ENCODE measurements at regions not wholly inside any gene's neighbourhood (a gene's known extent, or its start where the extent isn't known, plus 50 kb on each side); places are given as distances from the start of the nearest gene placed in this dataset.

DNA sequence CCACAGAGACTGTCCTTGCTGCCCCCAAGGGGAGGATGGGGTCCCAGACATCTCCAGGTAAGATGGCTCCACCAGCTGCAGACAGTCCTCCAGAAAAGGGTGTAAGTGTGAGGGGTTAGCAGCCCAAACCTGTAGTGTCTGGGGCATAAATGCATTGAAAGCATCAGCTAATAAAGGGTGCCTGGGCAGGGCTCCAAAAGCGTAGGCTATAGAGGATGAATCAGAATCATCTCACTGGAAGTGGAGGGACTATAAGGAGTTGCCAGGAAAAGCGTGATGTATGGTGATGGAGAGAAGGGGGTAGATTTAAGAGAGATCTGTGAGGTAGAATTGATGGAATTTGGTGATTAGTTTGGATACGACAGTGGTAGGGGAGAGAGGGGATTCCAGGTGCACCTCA, 79.9 kb upstream of the ONECUT1 start:
- Mint-ChIP-seq H3K9me3 (0 out of 5 replicates have a peak, but pooled peaks cover 2 to 6% of the 10 kb centered on the region in 2 experiments), H3K36me3 (ENCODE audit: insufficient read depth in 1 of 3, low read depth in 3 of 3) (peaks cover 0 to 2% (median 0%) of the 10 kb centered on the region in 3 experiments; a peak in 2 of 7 replicates), H3K27me3 (ENCODE audit: low read depth) (peaks cover 8% of the 10 kb centered on the region), H3K4me1 (peaks cover 6 to 8% of the 10 kb centered on the region in 2 experiments), H3K4me3 (no peak overlapping the region), H3K27ac (no peak overlapping the region)
- H3K18ac ChIP-seq (ENCODE audit: insufficient read length, low read depth, low read length), result no peak overlapping the region
- H3K9ac ChIP-seq (ENCODE audit: extremely low read depth, insufficient read length, low read length), result no peak overlapping the region
- no peak overlapping the region for H2BK15ac ChIP-seq (ENCODE audit: low read depth, low read length)
- H3K56ac ChIP-seq (ENCODE audit: insufficient read length, low read depth, low read length), result no peak overlapping the region
- H3K27ac ChIP-seq (ENCODE audit: insufficient read length, low read depth, low read length), result no peak overlapping the region
- no peaks in the 10 kb centered on the region for H3K4me1 ChIP-seq (ENCODE audit: insufficient read depth, low read length)
- no peak overlapping the region for H3K23ac ChIP-seq (ENCODE audit: insufficient read length, low read depth, low read length)
- no peaks in the 10 kb centered on the region for H4K20me1 ChIP-seq (ENCODE audit: control insufficient read depth, insufficient read depth, insufficient read length)
- H2BK5ac ChIP-seq (ENCODE audit: insufficient read length, low read length), result no peak overlapping the region
- H3K27me3 ChIP-seq (ENCODE audit: insufficient read depth, low read length), result no peaks in the 10 kb centered on the region; the same call in 1 of the 2 replicates
- TF ChIP-seq, protein P1, sequence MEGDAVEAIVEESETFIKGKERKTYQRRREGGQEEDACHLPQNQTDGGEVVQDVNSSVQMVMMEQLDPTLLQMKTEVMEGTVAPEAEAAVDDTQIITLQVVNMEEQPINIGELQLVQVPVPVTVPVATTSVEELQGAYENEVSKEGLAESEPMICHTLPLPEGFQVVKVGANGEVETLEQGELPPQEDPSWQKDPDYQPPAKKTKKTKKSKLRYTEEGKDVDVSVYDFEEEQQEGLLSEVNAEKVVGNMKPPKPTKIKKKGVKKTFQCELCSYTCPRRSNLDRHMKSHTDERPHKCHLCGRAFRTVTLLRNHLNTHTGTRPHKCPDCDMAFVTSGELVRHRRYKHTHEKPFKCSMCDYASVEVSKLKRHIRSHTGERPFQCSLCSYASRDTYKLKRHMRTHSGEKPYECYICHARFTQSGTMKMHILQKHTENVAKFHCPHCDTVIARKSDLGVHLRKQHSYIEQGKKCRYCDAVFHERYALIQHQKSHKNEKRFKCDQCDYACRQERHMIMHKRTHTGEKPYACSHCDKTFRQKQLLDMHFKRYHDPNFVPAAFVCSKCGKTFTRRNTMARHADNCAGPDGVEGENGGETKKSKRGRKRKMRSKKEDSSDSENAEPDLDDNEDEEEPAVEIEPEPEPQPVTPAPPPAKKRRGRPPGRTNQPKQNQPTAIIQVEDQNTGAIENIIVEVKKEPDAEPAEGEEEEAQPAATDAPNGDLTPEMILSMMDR (conservative IDR thresholded peaks at IDR 0.05), result no peak
- no peak overlapping the region for H4K91ac ChIP-seq (ENCODE audit: insufficient read length, low read depth, low read length)
- H2BK20ac ChIP-seq (ENCODE audit: low read depth, low read length, poor library complexity, severe bottlenecking), result no peak overlapping the region
- H3K9me3 ChIP-seq (ENCODE audit: control insufficient read depth, low read depth, low read length), result no peaks in the 10 kb centered on the region
- no peak overlapping the region for H2AK5ac ChIP-seq (ENCODE audit: insufficient read length, low read length)
- no peaks in the 10 kb centered on the region for H3K79me1 ChIP-seq (ENCODE audit: insufficient read depth, low read depth, low read length, poor library complexity, severe bottlenecking)
- H3K4ac ChIP-seq (ENCODE audit: low read depth, low read length), result no peak overlapping the region
- no peak overlapping the region for H2AFZ ChIP-seq (ENCODE audit: low read length)
- no peak overlapping the region for H4K8ac ChIP-seq (replicated peaks; ENCODE audit: insufficient read length, low read depth, low read length)
- H3K79me2 ChIP-seq (ENCODE audit: insufficient read depth, low read length), result no peaks in the 10 kb centered on the region
- no peak overlapping the region for H2BK12ac ChIP-seq (ENCODE audit: insufficient read length, low read depth, low read length)
- no peak overlapping the region for H3T11ph ChIP-seq (ENCODE audit: low read length)
- DNase-seq, result no peak
- no peaks in the 10 kb centered on the region for H3K23me2 ChIP-seq (ENCODE audit: insufficient read length, low read depth, low read length, poor library complexity, severe bottlenecking)
- H3K14ac ChIP-seq (ENCODE audit: insufficient read depth, low read length), result no peak overlapping the region
- H2BK120ac ChIP-seq (ENCODE audit: low read depth, low read length, poor library complexity, severe bottlenecking), result no peak overlapping the region
- H3K4me2 ChIP-seq (ENCODE audit: insufficient read depth, insufficient read length, low read length), result no peak overlapping the region
- WGBS (ENCODE audit: extremely low coverage, insufficient read length, low lambda C conversion rate), result 100% methylated on average over 2 of the region's 3 CpGs
- no peak overlapping the region for H4K5ac ChIP-seq (ENCODE audit: insufficient read length, low read depth, low read length)
